ENCODE measurements at regions not wholly inside any gene's neighbourhood (a gene's known extent, or its start where the extent isn't known, plus 50 kb on each side); places are given as distances from the start of the nearest gene placed in this dataset.

DNA sequence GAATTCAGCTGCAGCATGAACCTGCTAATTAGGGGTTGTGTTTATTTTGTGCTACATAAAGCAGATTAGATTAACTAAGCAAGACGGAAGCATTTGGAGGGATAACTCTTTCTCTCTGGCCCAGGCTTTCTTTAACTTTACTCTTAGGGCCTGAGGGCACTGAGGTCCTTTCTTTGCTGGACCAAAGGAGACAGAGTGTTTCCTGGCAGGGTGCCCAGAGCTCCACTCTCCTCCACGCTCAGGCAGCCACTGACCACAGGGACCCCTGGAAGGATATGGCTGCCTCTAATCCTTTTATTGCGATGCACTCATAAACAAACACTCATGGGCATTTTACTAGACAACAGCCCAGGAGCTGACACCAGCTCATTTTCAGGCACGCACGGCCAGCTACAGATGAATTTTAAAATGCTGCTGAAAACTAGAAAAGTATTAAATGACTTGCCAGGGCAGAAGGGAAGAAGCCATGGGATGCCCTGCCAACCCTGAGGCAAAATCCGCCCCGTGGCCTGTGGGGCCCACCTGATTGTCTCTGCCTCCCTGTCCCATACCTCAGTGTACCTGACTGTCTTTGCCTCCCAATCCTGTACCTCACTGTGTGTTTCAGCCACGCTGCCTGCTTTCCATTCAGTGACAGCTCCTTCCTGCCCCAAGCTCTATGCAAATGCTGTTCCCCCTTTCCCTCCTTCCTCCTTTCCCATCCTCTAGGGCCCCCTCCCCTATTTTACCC lies 192.6 kb upstream of the NAV2 start:
- Histone ChIP-seq H3K4me1 (ENCODE audit: insufficient read depth, low read length) (no peaks in the 10 kb centered on the region), H3K27ac (ENCODE audit: low read length) (no peak overlapping the region), H3K9ac (ENCODE audit: low read depth, low read length) (no peak overlapping the region), H3K4me2 (ENCODE audit: insufficient read depth, low read length) (no peak overlapping the region), H3K79me2 (ENCODE audit: insufficient read depth, low read length) (no peaks in the 10 kb centered on the region), H3K36me3 (ENCODE audit: insufficient read depth, low read length) (no peaks in the 10 kb centered on the region), H3K27me3 (ENCODE audit: insufficient read depth, low read length, poor library complexity) (peaks cover 2% of the 10 kb centered on the region), H3K4me3 (ENCODE audit: low read depth in 1 of 2, low read length in 2 of 2) (no peak overlapping the region), H3K9me3 (ENCODE audit: insufficient read depth, low read length, severe bottlenecking) (no peaks in the 10 kb centered on the region), H2AFZ (ENCODE audit: low read depth, low read length) (no peak overlapping the region), H4K20me1 (ENCODE audit: insufficient read depth, low read length) (no peaks in the 10 kb centered on the region)
- ATAC-seq (ENCODE audit: insufficient read depth, low read depth): no peak
- TF ChIP-seq, protein P1, sequence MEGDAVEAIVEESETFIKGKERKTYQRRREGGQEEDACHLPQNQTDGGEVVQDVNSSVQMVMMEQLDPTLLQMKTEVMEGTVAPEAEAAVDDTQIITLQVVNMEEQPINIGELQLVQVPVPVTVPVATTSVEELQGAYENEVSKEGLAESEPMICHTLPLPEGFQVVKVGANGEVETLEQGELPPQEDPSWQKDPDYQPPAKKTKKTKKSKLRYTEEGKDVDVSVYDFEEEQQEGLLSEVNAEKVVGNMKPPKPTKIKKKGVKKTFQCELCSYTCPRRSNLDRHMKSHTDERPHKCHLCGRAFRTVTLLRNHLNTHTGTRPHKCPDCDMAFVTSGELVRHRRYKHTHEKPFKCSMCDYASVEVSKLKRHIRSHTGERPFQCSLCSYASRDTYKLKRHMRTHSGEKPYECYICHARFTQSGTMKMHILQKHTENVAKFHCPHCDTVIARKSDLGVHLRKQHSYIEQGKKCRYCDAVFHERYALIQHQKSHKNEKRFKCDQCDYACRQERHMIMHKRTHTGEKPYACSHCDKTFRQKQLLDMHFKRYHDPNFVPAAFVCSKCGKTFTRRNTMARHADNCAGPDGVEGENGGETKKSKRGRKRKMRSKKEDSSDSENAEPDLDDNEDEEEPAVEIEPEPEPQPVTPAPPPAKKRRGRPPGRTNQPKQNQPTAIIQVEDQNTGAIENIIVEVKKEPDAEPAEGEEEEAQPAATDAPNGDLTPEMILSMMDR (IDR thresholded peaks at IDR 0.05; ENCODE audit: borderline replicate concordance, extremely low read depth, low read length, poor library complexity, severe bottlenecking): no peak
- no peak for TF ChIP-seq EZH2 (IDR thresholded peaks at IDR 0.05; ENCODE audit: borderline replicate concordance, low read depth, low read length, severe bottlenecking)
- DNase-seq: no peak

DNA sequence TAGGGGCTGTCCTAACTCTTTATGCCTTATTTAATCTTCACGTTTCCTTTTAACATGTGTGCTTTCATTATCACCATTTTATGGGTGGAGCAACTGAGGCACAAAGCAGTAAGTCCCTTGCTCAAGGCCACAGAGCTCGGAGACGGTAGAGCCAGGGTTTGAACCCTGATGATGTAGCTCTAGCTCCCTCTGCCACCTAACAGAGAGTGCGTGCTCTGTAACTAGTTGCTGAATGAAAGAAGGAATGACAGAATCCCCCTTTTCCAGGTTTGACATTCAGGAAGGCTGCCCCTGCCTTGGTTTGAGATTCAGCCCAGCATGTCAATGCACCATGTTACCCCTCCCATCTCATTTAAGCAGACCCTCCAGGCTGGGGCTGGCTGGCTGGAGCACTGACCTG lies 193.3 kb upstream of the NAV2 start:
- H3K9ac ChIP-seq (ENCODE audit: low read depth, low read length): no peak overlapping the region
- no peak overlapping the region for H2AFZ ChIP-seq (ENCODE audit: low read depth, low read length)
- DNase-seq (no peak), ATAC-seq (ENCODE audit: insufficient read depth, low read depth) (no peak)
- TF ChIP-seq EZH2 (IDR thresholded peaks at IDR 0.05; ENCODE audit: borderline replicate concordance, low read depth, low read length, severe bottlenecking): no peak
- no peaks in the 10 kb centered on the region for H4K20me1 ChIP-seq (ENCODE audit: insufficient read depth, low read length)
- no peak overlapping the region for H3K27ac ChIP-seq (ENCODE audit: low read length)
- H3K36me3 ChIP-seq (ENCODE audit: insufficient read depth, low read length): no peaks in the 10 kb centered on the region
- H3K79me2 ChIP-seq (ENCODE audit: insufficient read depth, low read length): no peaks in the 10 kb centered on the region
- H3K4me3 ChIP-seq (ENCODE audit: low read depth in 1 of 2, low read length in 2 of 2): no peak overlapping the region
- H3K4me2 ChIP-seq (ENCODE audit: insufficient read depth, low read length): no peak overlapping the region
- H3K4me1 ChIP-seq (ENCODE audit: insufficient read depth, low read length): no peaks in the 10 kb centered on the region
- peaks cover 2% of the 10 kb centered on the region for H3K27me3 ChIP-seq (ENCODE audit: insufficient read depth, low read length, poor library complexity)
- H3K9me3 ChIP-seq (ENCODE audit: insufficient read depth, low read length, severe bottlenecking): no peaks in the 10 kb centered on the region

DNA sequence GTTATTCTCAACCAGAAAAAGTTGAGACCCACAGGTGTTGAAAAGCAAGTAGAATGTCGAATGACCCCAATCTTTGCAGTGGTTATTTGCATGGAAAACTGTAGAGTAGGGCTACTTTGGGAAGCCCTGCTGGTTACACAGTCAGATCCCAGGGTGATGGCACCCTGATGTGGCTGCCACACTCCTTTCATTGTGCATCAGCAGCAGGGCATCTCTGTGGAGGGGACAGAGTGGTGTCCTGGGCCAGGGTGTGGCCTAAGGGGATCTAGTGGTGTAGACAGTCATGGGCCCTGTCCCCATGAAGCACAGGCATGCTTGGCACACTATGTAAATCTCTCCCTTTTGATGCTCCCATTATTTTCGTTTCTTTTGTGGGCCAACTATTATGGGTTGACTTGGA lies 199.4 kb upstream of the NAV2 start:
- Histone ChIP-seq H3K27ac (ENCODE audit: low read length) (no peak overlapping the region), H3K9ac (ENCODE audit: low read depth, low read length) (no peak overlapping the region), H4K20me1 (ENCODE audit: insufficient read depth, low read length) (no peaks in the 10 kb centered on the region), H3K27me3 (ENCODE audit: insufficient read depth, low read length, poor library complexity) (peaks cover 17% of the 10 kb centered on the region), H3K4me1 (ENCODE audit: insufficient read depth, low read length) (no peaks in the 10 kb centered on the region), H3K36me3 (ENCODE audit: insufficient read depth, low read length) (no peaks in the 10 kb centered on the region), H3K4me2 (ENCODE audit: insufficient read depth, low read length) (no peak overlapping the region), H3K4me3 (ENCODE audit: low read depth in 1 of 2, low read length in 2 of 2) (no peak overlapping the region), H3K9me3 (ENCODE audit: insufficient read depth, low read length, severe bottlenecking) (no peaks in the 10 kb centered on the region), H2AFZ (ENCODE audit: low read depth, low read length) (no peak overlapping the region), H3K79me2 (ENCODE audit: insufficient read depth, low read length) (no peaks in the 10 kb centered on the region)
- TF ChIP-seq, protein P1 (IDR thresholded peaks at IDR 0.05; ENCODE audit: borderline replicate concordance, extremely low read depth, low read length, poor library complexity, severe bottlenecking): no peak
- no peak for TF ChIP-seq EZH2 (IDR thresholded peaks at IDR 0.05; ENCODE audit: borderline replicate concordance, low read depth, low read length, severe bottlenecking)
- DNase-seq (no peak), ATAC-seq (ENCODE audit: insufficient read depth, low read depth) (no peak)

DNA sequence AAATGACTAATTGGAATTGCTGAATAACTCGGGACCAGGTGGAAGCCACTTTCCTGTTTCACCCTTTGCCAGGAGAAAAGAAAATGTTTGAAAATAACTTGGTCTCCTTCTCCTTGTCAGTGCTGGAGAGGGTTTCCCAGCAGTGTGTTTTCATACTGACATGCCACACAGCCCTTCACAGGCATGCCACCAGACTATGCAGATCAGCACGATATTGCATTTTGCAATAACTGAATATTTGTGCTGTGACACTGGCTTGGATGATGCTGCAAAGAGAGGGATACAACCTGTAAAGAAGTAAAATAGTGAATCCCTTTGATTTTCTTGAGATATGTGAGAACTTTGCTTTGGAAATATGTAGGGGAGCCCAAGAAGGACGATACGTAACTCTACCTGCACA lies 200.0 kb upstream of the NAV2 start:
- TF ChIP-seq, protein P1 (IDR thresholded peaks at IDR 0.05; ENCODE audit: borderline replicate concordance, extremely low read depth, low read length, poor library complexity, severe bottlenecking): no peak
- no peak for TF ChIP-seq EZH2 (IDR thresholded peaks at IDR 0.05; ENCODE audit: borderline replicate concordance, low read depth, low read length, severe bottlenecking)
- Histone ChIP-seq H3K4me2 (ENCODE audit: insufficient read depth, low read length) (no peak overlapping the region), H4K20me1 (ENCODE audit: insufficient read depth, low read length) (no peaks in the 10 kb centered on the region), H2AFZ (ENCODE audit: low read depth, low read length) (no peak overlapping the region), H3K36me3 (ENCODE audit: insufficient read depth, low read length) (no peaks in the 10 kb centered on the region), H3K27ac (ENCODE audit: low read length) (no peak overlapping the region), H3K27me3 (ENCODE audit: insufficient read depth, low read length, poor library complexity) (peaks cover 23% of the 10 kb centered on the region), H3K4me1 (ENCODE audit: insufficient read depth, low read length) (no peaks in the 10 kb centered on the region), H3K9ac (ENCODE audit: low read depth, low read length) (no peak overlapping the region), H3K9me3 (ENCODE audit: insufficient read depth, low read length, severe bottlenecking) (no peaks in the 10 kb centered on the region), H3K4me3 (ENCODE audit: low read depth in 1 of 2, low read length in 2 of 2) (no peak overlapping the region), H3K79me2 (ENCODE audit: insufficient read depth, low read length) (no peaks in the 10 kb centered on the region)
- DNase-seq (no peak), ATAC-seq (ENCODE audit: insufficient read depth, low read depth) (no peak)
